Ishikawa (cell line): ENCODE measurements at regions not wholly inside any gene's neighbourhood (a gene's known extent, or its start where the extent isn't known, plus 50 kb on each side); places are given as distances from the start of the nearest gene placed in this dataset.

Experiments
- CEBPB ChIP-seq: IDR thresholded peaks from 2 replicates; pipeline ENCODE4 v1.6.1; 2012
- CREB1 ChIP-seq: IDR thresholded peaks from 2 replicates; pipeline ENCODE4 v1.6.1; 2012; ENCODE audit warnings: low read depth
- EGR1 ChIP-seq: IDR thresholded peaks from 2 replicates; pipeline ENCODE4 v1.6.1; 2012
- EP300 ChIP-seq: IDR thresholded peaks from 2 replicates; pipeline ENCODE4 v1.6.1; 2012; ENCODE audit warnings: borderline replicate concordance
- FOXM1 ChIP-seq: IDR thresholded peaks from 2 replicates; pipeline ENCODE4 v1.6.1; 2012; ENCODE audit warnings: low read depth, borderline replicate concordance
- RAD21 ChIP-seq: IDR thresholded peaks from 2 replicates; pipeline ENCODE4 v1.6.1; 2012; ENCODE audit warnings: low read depth
- TAF1 ChIP-seq: IDR thresholded peaks from 2 replicates; pipeline ENCODE4 v1.6.1; 2012; ENCODE audit warnings: low read depth, mild to moderate bottlenecking
- TCF12 ChIP-seq: IDR thresholded peaks from 2 replicates; pipeline ENCODE4 v1.6.1; 2012; ENCODE audit warnings: low read depth
- TEAD4 ChIP-seq: IDR thresholded peaks from 2 replicates; pipeline ENCODE4 v1.6.1; 2012
- YY1 ChIP-seq: IDR thresholded peaks from 2 replicates; pipeline ENCODE4 v1.6.1; 2012; ENCODE audit warnings: low read depth
- ZBTB7A ChIP-seq: IDR thresholded peaks from 2 replicates; pipeline ENCODE4 v1.6.1; 2012; ENCODE audit warnings: low read depth
- TF ChIP-seq, protein P1 (sequence below): IDR thresholded peaks from 2 replicates; pipeline ENCODE4 v1.6.1; 2012
- TF ChIP-seq, protein P2 (sequence below): IDR thresholded peaks from 2 replicates; pipeline ENCODE4 v1.6.1; 2012; ENCODE audit warnings: low read depth, mild to moderate bottlenecking

DNA sequence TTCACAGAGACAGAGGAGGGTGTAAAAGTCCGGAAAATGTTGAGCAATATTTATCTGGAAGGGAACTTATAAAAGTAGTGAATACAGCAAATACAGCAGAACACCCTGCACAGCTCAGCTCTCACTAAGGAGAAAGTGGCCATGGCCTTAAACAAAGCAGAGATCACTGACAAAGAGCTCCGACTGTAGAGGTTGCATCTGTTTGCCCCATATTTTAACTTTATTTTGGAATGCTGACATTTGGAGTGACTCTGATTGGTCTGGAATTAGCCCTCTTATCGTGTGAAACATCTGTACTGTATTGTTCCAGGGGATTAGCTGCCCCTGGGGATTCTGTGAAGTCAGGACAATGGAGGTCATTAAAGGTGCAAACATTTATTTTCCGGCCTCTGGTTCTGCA lies 1275.7 kb upstream of the FLRT2 start:
- TF ChIP-seq EP300 (peak; percentile 67; the same call in 1 of the 2 replicates), YY1 (no peak), FOXM1 (no peak), TCF12 (peak; percentile 75), ZBTB7A (no peak), TAF1 (no peak), CEBPB (no peak; the same call in 1 of the 2 replicates), TEAD4 (peak; percentile 46; the same call in 1 of the 2 replicates), EGR1 (no peak), CREB1 (no peak), RAD21 (no peak)
- TF ChIP-seq, protein P1, sequence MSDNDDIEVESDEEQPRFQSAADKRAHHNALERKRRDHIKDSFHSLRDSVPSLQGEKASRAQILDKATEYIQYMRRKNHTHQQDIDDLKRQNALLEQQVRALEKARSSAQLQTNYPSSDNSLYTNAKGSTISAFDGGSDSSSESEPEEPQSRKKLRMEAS: no peak
- TF ChIP-seq, protein P2, sequence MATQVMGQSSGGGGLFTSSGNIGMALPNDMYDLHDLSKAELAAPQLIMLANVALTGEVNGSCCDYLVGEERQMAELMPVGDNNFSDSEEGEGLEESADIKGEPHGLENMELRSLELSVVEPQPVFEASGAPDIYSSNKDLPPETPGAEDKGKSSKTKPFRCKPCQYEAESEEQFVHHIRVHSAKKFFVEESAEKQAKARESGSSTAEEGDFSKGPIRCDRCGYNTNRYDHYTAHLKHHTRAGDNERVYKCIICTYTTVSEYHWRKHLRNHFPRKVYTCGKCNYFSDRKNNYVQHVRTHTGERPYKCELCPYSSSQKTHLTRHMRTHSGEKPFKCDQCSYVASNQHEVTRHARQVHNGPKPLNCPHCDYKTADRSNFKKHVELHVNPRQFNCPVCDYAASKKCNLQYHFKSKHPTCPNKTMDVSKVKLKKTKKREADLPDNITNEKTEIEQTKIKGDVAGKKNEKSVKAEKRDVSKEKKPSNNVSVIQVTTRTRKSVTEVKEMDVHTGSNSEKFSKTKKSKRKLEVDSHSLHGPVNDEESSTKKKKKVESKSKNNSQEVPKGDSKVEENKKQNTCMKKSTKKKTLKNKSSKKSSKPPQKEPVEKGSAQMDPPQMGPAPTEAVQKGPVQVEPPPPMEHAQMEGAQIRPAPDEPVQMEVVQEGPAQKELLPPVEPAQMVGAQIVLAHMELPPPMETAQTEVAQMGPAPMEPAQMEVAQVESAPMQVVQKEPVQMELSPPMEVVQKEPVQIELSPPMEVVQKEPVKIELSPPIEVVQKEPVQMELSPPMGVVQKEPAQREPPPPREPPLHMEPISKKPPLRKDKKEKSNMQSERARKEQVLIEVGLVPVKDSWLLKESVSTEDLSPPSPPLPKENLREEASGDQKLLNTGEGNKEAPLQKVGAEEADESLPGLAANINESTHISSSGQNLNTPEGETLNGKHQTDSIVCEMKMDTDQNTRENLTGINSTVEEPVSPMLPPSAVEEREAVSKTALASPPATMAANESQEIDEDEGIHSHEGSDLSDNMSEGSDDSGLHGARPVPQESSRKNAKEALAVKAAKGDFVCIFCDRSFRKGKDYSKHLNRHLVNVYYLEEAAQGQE: no peak
